GM18502 (cell line): ENCODE measurements at regions not wholly inside any gene's neighbourhood (a gene's known extent, or its start where the extent isn't known, plus 50 kb on each side); places are given as distances from the start of the nearest gene placed in this dataset.

ENCODE experiments used
- ATAC-seq: cut with Tn5 transposase; IDR thresholded peaks from one replicate; pipeline ENCODE4 v1.9.1; 2021; ENCODE audit warnings: mild to moderate bottlenecking; ENCODE audit not compliant: unreplicated experiment, poor library complexity

GRCh38 chr14:86035882-86036281 lies 505.9 kb downstream of the FLRT2 start:
- ATAC-seq: peak; percentile 89

GRCh38 chr14:86027990-86028389 lies 498.0 kb downstream of the FLRT2 start:
- no peak for ATAC-seq

GRCh38 chr14:86027144-86027543 lies 497.2 kb downstream of the FLRT2 start:
- no peak for ATAC-seq

- ATAC-seq: no peak
Measured at GRCh38 chr14:86022031-86022629, 492.2 kb downstream of the FLRT2 start.

- no peak for ATAC-seq
Measured at GRCh38 chr14:86020841-86021240, 490.9 kb downstream of the FLRT2 start.

- no peak for ATAC-seq
Measured at GRCh38 chr14:86015941-86016340, 486.0 kb downstream of the FLRT2 start.

GRCh38 chr14:86015511-86015910 lies 485.6 kb downstream of the FLRT2 start:
- no peak for ATAC-seq

GRCh38 chr14:86013641-86014040 lies 483.7 kb downstream of the FLRT2 start:
- ATAC-seq: no peak

- no peak for ATAC-seq
Measured at GRCh38 chr14:86012461-86012860, 482.5 kb downstream of the FLRT2 start.

- no peak for ATAC-seq
Measured at GRCh38 chr14:86003998-86004397, 474.1 kb downstream of the FLRT2 start.

GRCh38 chr14:85996551-85996950 lies 466.6 kb downstream of the FLRT2 start:
- no peak for ATAC-seq

GRCh38 chr14:85991156-85991555 lies 461.2 kb downstream of the FLRT2 start:
- ATAC-seq: no peak

- no peak for ATAC-seq
Measured at GRCh38 chr14:85987907-85988306, 458.0 kb downstream of the FLRT2 start.

GRCh38 chr14:85987292-85987691 lies 457.3 kb downstream of the FLRT2 start:
- ATAC-seq: no peak

- ATAC-seq: no peak
Measured at GRCh38 chr14:85978582-85979250, 448.8 kb downstream of the FLRT2 start.

- no peak for ATAC-seq
Measured at GRCh38 chr14:85974602-85975001, 444.7 kb downstream of the FLRT2 start.

- no peak for ATAC-seq
Measured at GRCh38 chr14:85963486-85963885, 433.5 kb downstream of the FLRT2 start.

GRCh38 chr14:85960756-85961155 lies 430.8 kb downstream of the FLRT2 start:
- ATAC-seq: no peak

- no peak for ATAC-seq
Measured at GRCh38 chr14:85959063-85959462, 429.1 kb downstream of the FLRT2 start.

- ATAC-seq: no peak
Measured at GRCh38 chr14:85958069-85958468, 428.1 kb downstream of the FLRT2 start.

- no peak for ATAC-seq
Measured at GRCh38 chr14:85953265-85953664, 423.3 kb downstream of the FLRT2 start.

- no peak for ATAC-seq
Measured at GRCh38 chr14:85948153-85948552, 418.2 kb downstream of the FLRT2 start.
